Neural cell (in vitro differentiated cells): ENCODE measurements at regions not wholly inside any gene's neighbourhood (a gene's known extent, or its start where the extent isn't known, plus 50 kb on each side); places are given as distances from the start of the nearest gene placed in this dataset.

Source experiments
- CTCF ChIP-seq: fragments of 450-650 bp; IDR thresholded peaks from 2 replicates; pipeline ENCODE4 v1.5.1; 2014; ENCODE audit warnings: antibody characterized with exemption, mild to moderate bottlenecking, moderate library complexity; ENCODE audit not compliant: poor library complexity, severe bottlenecking
- EP300 ChIP-seq: fragments of 450-650 bp; conservative IDR thresholded peaks from 2 replicates; pipeline ENCODE4 v1.6.1; 2014; ENCODE audit warnings: antibody characterized with exemption, mild to moderate bottlenecking, moderate library complexity; ENCODE audit not compliant: poor library complexity, severe bottlenecking
- MXI1 ChIP-seq: fragments of 450-650 bp; conservative IDR thresholded peaks from 2 replicates; pipeline ENCODE4 v1.6.1; 2014; ENCODE audit warnings: antibody characterized with exemption, mild to moderate bottlenecking; ENCODE audit not compliant: poor library complexity, severe bottlenecking
- POLR2AphosphoS5 ChIP-seq: IDR thresholded peaks from 2 replicates; pipeline ENCODE4 v1.6.1; 2012
- RAD21 ChIP-seq: fragments of 450-650 bp; conservative IDR thresholded peaks from 2 replicates; pipeline ENCODE4 v1.6.1; 2014; ENCODE audit warnings: antibody characterized with exemption, mild to moderate bottlenecking, moderate library complexity
- TF ChIP-seq, protein P1 (sequence below): IDR thresholded peaks from 2 replicates; pipeline ENCODE4 v1.6.1; 2012; ENCODE audit warnings: borderline replicate concordance

- no peak for TF ChIP-seq RAD21
- no peak for TF ChIP-seq CTCF
- no peak for TF ChIP-seq POLR2AphosphoS5
- TF ChIP-seq, protein P1, sequence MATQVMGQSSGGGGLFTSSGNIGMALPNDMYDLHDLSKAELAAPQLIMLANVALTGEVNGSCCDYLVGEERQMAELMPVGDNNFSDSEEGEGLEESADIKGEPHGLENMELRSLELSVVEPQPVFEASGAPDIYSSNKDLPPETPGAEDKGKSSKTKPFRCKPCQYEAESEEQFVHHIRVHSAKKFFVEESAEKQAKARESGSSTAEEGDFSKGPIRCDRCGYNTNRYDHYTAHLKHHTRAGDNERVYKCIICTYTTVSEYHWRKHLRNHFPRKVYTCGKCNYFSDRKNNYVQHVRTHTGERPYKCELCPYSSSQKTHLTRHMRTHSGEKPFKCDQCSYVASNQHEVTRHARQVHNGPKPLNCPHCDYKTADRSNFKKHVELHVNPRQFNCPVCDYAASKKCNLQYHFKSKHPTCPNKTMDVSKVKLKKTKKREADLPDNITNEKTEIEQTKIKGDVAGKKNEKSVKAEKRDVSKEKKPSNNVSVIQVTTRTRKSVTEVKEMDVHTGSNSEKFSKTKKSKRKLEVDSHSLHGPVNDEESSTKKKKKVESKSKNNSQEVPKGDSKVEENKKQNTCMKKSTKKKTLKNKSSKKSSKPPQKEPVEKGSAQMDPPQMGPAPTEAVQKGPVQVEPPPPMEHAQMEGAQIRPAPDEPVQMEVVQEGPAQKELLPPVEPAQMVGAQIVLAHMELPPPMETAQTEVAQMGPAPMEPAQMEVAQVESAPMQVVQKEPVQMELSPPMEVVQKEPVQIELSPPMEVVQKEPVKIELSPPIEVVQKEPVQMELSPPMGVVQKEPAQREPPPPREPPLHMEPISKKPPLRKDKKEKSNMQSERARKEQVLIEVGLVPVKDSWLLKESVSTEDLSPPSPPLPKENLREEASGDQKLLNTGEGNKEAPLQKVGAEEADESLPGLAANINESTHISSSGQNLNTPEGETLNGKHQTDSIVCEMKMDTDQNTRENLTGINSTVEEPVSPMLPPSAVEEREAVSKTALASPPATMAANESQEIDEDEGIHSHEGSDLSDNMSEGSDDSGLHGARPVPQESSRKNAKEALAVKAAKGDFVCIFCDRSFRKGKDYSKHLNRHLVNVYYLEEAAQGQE, result no peak
- no peak for TF ChIP-seq EP300
- TF ChIP-seq MXI1, result no peak
Observed at GRCh38 chr2:18154812-18155211, 276.3 kb downstream of the KCNS3 start.
